ENCODE measurements at regions not wholly inside any gene's neighbourhood (a gene's known extent, or its start where the extent isn't known, plus 50 kb on each side); places are given as distances from the start of the nearest gene placed in this dataset.

GRCh38 chr7:131952365-131952764, 395.9 kb upstream of the PODXL start:
- TF ChIP-seq CTCF (conservative IDR thresholded peaks at IDR 0.05; ENCODE audit: low read depth, low read length) (no peak), CHD1 (IDR thresholded peaks at IDR 0.05; ENCODE audit: low read depth, low read length) (no peak), CEBPB (IDR thresholded peaks at IDR 0.05; ENCODE audit: low read depth, low read length) (no peak), FOS (IDR thresholded peaks at IDR 0.05; ENCODE audit: low read depth, low read length) (no peak), BHLHE40 (IDR thresholded peaks at IDR 0.05; ENCODE audit: low read depth, low read length) (no peak), RFX5 (IDR thresholded peaks at IDR 0.05; ENCODE audit: low read depth, low read length) (no peak), POLR2A (IDR thresholded peaks at IDR 0.05; ENCODE audit: low read depth, low read length) (no peak), NFE2L2 (IDR thresholded peaks at IDR 0.05; ENCODE audit: low read depth, low read length) (no peak), MAZ (IDR thresholded peaks at IDR 0.05; ENCODE audit: borderline replicate concordance, low read depth, low read length) (no peak), MXI1 (IDR thresholded peaks at IDR 0.05; ENCODE audit: borderline replicate concordance, low read depth, low read length) (no peak), SMC3 (IDR thresholded peaks at IDR 0.05; ENCODE audit: low read depth, low read length) (no peak)
- TF ChIP-seq, protein P1, sequence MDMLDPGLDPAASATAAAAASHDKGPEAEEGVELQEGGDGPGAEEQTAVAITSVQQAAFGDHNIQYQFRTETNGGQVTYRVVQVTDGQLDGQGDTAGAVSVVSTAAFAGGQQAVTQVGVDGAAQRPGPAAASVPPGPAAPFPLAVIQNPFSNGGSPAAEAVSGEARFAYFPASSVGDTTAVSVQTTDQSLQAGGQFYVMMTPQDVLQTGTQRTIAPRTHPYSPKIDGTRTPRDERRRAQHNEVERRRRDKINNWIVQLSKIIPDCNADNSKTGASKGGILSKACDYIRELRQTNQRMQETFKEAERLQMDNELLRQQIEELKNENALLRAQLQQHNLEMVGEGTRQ (IDR thresholded peaks at IDR 0.05; ENCODE audit: low read depth, low read length), result no peak

Measured in IMR-90 (cell line).